Osteocyte (in vitro differentiated cells): ENCODE measurements at regions not wholly inside any gene's neighbourhood (a gene's known extent, or its start where the extent isn't known, plus 50 kb on each side); places are given as distances from the start of the nearest gene placed in this dataset.

ENCODE experiments used
- DNase-seq: peaks from one replicate; pipeline ENCODE4 v3.0.0; 2021; ENCODE audit warnings: mixed read lengths; ENCODE audit not compliant: unreplicated experiment; ENCODE audit errors: extremely low spot score
- H3K27ac Mint-ChIP-seq: one replicate; pipeline ENCODE4 v1.8.0; 2021; ENCODE audit warnings: mild to moderate bottlenecking, mixed read lengths; ENCODE audit not compliant: unreplicated experiment
- H3K27me3 Mint-ChIP-seq: one replicate; pipeline ENCODE4 v1.8.0; 2021; ENCODE audit warnings: mixed read lengths; ENCODE audit not compliant: unreplicated experiment
- H3K36me3 Mint-ChIP-seq: one replicate; pipeline ENCODE4 v1.8.0; 2021; ENCODE audit warnings: mixed read lengths; ENCODE audit not compliant: unreplicated experiment
- H3K4me1 Mint-ChIP-seq: one replicate; pipeline ENCODE4 v1.8.0; 2021; ENCODE audit warnings: mixed read lengths; ENCODE audit not compliant: unreplicated experiment
- H3K4me3 Mint-ChIP-seq: one replicate; pipeline ENCODE4 v1.8.0; 2021; ENCODE audit warnings: mild to moderate bottlenecking, moderate library complexity, mixed read lengths; ENCODE audit not compliant: unreplicated experiment
- H3K9me3 Mint-ChIP-seq: one replicate; pipeline ENCODE4 v1.8.0; 2021; ENCODE audit warnings: mixed read lengths; ENCODE audit not compliant: unreplicated experiment
- CTCF ChIP-seq: fragments of 200-600 bp; sonication (generic); IDR thresholded peaks from 2 replicates; pipeline ENCODE4 v1.5.0; 2021; ENCODE audit warnings: antibody characterized with exemption, mild to moderate bottlenecking, moderate library complexity

- Mint-ChIP-seq H3K9me3 (peaks cover 13% of the 10 kb centered on the region), H3K27ac (no peak overlapping the region), H3K27me3 (peaks cover 11% of the 10 kb centered on the region), H3K36me3 (no peaks in the 10 kb centered on the region), H3K4me1 (peaks cover 2% of the 10 kb centered on the region), H3K4me3 (no peak overlapping the region)
- TF ChIP-seq CTCF: no peak
- DNase-seq: no peak
These were observed 209.5 kb upstream of the PPP3CA start for GRCh38 chr4:101556842-101557241.

- peaks cover 13% of the 10 kb centered on the region for H3K9me3 Mint-ChIP-seq
These were observed 208.1 kb upstream of the PPP3CA start for GRCh38 chr4:101555341-101555880.

GRCh38 chr4:101540336-101540735 is 193.0 kb upstream of the PPP3CA start:
- no peak for TF ChIP-seq CTCF
- H3K27me3 Mint-ChIP-seq: peaks cover 15% of the 10 kb centered on the region
- H3K4me3 Mint-ChIP-seq: no peak overlapping the region
- peaks cover 3% of the 10 kb centered on the region for H3K4me1 Mint-ChIP-seq
- peaks cover 19% of the 10 kb centered on the region for H3K9me3 Mint-ChIP-seq
- H3K36me3 Mint-ChIP-seq: no peaks in the 10 kb centered on the region
- no peak overlapping the region for H3K27ac Mint-ChIP-seq
- no peak for DNase-seq

More at GRCh38 chr4:101555341-101555880, 208.1 kb upstream of the PPP3CA start:
- Mint-ChIP-seq H3K4me3 (no peak overlapping the region), H3K4me1 (peaks cover 2% of the 10 kb centered on the region), H3K36me3 (no peaks in the 10 kb centered on the region), H3K27ac (no peak overlapping the region), H3K27me3 (peaks cover 7% of the 10 kb centered on the region)
- DNase-seq: no peak
- TF ChIP-seq CTCF: no peak

GRCh38 chr4:101528526-101528925 is 181.2 kb upstream of the PPP3CA start:
- H3K4me3 Mint-ChIP-seq: no peak overlapping the region
- H3K4me1 Mint-ChIP-seq: no peaks in the 10 kb centered on the region
- no peak overlapping the region for H3K27ac Mint-ChIP-seq
- peaks cover under 1% of the 10 kb centered on the region for H3K9me3 Mint-ChIP-seq
- H3K36me3 Mint-ChIP-seq: no peaks in the 10 kb centered on the region
- peaks cover 28% of the 10 kb centered on the region for H3K27me3 Mint-ChIP-seq
- no peak for TF ChIP-seq CTCF
- no peak for DNase-seq

- no peak overlapping the region for H3K27ac Mint-ChIP-seq
- no peak for DNase-seq
- H3K9me3 Mint-ChIP-seq: no peaks in the 10 kb centered on the region
- H3K4me1 Mint-ChIP-seq: no peaks in the 10 kb centered on the region
- no peak for TF ChIP-seq CTCF
- H3K27me3 Mint-ChIP-seq: peaks cover 29% of the 10 kb centered on the region
- no peak overlapping the region for H3K4me3 Mint-ChIP-seq
- H3K36me3 Mint-ChIP-seq: no peaks in the 10 kb centered on the region
These were observed 179.9 kb upstream of the PPP3CA start for GRCh38 chr4:101527188-101527587.
